HUES48 (cell line): ENCODE measurements at regions not wholly inside any gene's neighbourhood (a gene's known extent, or its start where the extent isn't known, plus 50 kb on each side); places are given as distances from the start of the nearest gene placed in this dataset.
"Not testable (repeated sequence)": the region's sequence is repeated elsewhere in the genome, so short reads cannot be mapped to it uniquely, and the experiment has no call there.

Source experiments
- H3K27ac ChIP-seq: one replicate; pipeline ENCODE4 v1.7.0; 2013; ENCODE audit warnings: low read depth, low read length, inconsistent platforms
- H3K27me3 ChIP-seq: 2 replicates; pipeline ENCODE4 v1.6.1; 2013; ENCODE audit warnings: mild to moderate bottlenecking, low read length; ENCODE audit not compliant: control insufficient read depth, insufficient read depth
- H3K36me3 ChIP-seq: 2 replicates; pipeline ENCODE4 v1.6.1; 2013; ENCODE audit warnings: low read length; ENCODE audit not compliant: control insufficient read depth, insufficient read depth
- H3K4me1 ChIP-seq: 2 replicates; pipeline ENCODE4 v1.6.1; 2013; ENCODE audit warnings: mild to moderate bottlenecking, low read length; ENCODE audit not compliant: control insufficient read depth, insufficient read depth
- H3K4me3 ChIP-seq: 2 replicates; pipeline ENCODE4 v1.5.1; 2013; ENCODE audit warnings: mild to moderate bottlenecking, low read depth, low read length
- H3K9ac ChIP-seq: 2 replicates; pipeline ENCODE4 v1.6.1; 2013; ENCODE audit warnings: mild to moderate bottlenecking, low read depth, low read length, moderate library complexity
- H3K9me3 ChIP-seq: 2 replicates; pipeline ENCODE4 v1.6.1; 2013; ENCODE audit warnings: low read length; ENCODE audit not compliant: control insufficient read depth, insufficient read depth

DNA sequence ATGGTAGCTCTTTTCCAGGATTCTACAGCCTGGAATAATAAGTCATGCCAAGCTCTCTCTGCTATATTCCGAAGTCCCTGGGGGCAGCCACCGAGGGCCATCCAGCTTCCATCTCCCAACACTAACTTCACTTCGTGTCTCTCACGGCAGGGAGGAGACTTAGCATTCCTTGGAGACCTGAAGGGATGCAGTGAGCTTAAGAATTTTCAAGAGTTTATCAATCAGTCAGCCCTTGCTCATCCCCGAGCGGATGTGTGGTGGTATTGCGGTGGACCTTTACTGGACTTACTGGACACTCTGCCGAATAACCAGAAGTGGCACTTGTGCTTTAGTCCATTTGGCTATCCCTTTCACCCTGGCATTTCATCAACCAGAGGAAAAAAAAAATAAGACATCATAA, 294.7 kb upstream of the SGCG start:
- H3K9ac ChIP-seq, H3K27me3 ChIP-seq, H3K36me3 ChIP-seq, H3K27ac ChIP-seq, H3K9me3 ChIP-seq, H3K4me3 ChIP-seq: not testable (repeated sequence)
- peaks cover 37% of the 10 kb centered on the region for H3K4me1 ChIP-seq

DNA sequence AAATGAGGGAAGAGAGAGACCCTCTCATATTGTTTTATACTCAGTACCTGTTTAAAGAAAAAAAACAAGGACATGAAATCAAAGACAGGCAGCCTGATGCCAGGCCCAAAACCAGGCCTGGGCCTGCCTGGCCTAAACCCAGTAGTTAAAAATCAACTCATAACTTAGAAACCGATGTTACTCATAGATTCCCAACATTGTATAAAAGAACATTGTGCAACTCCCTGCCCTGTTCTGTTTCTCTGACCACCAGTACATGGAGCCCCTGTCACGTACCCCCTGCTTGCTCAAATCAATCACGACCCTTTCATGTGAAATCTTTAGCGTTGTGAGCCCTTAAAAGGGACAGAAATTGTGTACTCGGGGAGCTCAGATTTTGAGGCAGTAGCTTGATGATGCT, 291.4 kb upstream of the SGCG start:
- peaks cover 12% of the 10 kb centered on the region for H3K4me1 ChIP-seq
- H3K36me3 ChIP-seq, H3K9ac ChIP-seq: not testable (repeated sequence)

DNA sequence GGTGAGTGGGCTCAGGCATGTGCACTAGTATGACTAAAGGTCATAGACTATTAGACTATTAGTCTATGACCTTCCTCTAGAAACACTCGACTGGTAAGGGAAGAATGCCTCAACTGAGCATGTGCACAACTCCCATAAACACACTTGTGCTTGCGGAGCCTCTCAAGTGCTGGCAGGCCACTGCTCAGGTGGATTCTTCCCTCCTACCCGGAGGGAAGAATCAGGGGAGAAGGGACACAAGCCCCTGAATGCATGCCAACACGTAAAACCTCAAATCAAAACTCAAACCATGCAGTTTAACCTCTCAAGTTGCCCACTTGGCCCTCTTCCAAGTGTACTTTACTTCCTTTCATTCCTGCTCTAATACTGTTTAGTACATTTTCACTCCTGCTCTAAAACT, 287.6 kb upstream of the SGCG start:
- Histone ChIP-seq H3K36me3 (no peaks in the 10 kb centered on the region), H3K9me3 (peaks cover 10% of the 10 kb centered on the region; the same call in 1 of the 2 replicates), H3K4me1 (peaks cover 22% of the 10 kb centered on the region), H3K27ac (no peak overlapping the region), H3K27me3 (no peaks in the 10 kb centered on the region), H3K9ac (no peak overlapping the region), H3K4me3 (no peak overlapping the region)

More for the DNA sequence above, 291.4 kb upstream of the SGCG start:
- H3K27me3 ChIP-seq, H3K4me3 ChIP-seq, H3K27ac ChIP-seq: not testable (repeated sequence)
- peaks cover 10% of the 10 kb centered on the region; the same call in 1 of the 2 replicates for H3K9me3 ChIP-seq

DNA sequence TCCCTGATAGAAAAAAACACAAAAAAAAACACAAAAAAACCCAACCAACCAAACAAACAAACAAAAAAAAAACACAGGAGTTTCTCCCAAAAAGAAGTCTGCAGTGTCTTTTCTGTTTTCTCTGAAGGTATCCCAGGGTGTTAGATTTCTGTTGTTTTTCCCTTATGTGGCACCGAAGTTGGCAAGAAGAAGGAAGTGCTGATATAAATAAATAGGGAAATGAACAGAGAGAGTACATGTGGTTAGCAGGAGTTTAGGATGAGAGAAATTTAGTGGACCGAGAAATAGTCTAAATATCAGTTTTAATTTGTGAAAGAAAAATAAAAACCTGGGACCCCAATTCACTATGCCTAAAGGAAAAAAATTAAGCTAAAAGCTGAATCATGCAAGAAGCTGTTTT, 287.0 kb upstream of the SGCG start:
- Histone ChIP-seq H3K4me3 (no peak overlapping the region), H3K9ac (no peak overlapping the region), H3K27ac (no peak overlapping the region), H3K27me3 (no peaks in the 10 kb centered on the region), H3K9me3 (peaks cover 16% of the 10 kb centered on the region), H3K4me1 (peaks cover 22% of the 10 kb centered on the region), H3K36me3 (no peaks in the 10 kb centered on the region)

DNA sequence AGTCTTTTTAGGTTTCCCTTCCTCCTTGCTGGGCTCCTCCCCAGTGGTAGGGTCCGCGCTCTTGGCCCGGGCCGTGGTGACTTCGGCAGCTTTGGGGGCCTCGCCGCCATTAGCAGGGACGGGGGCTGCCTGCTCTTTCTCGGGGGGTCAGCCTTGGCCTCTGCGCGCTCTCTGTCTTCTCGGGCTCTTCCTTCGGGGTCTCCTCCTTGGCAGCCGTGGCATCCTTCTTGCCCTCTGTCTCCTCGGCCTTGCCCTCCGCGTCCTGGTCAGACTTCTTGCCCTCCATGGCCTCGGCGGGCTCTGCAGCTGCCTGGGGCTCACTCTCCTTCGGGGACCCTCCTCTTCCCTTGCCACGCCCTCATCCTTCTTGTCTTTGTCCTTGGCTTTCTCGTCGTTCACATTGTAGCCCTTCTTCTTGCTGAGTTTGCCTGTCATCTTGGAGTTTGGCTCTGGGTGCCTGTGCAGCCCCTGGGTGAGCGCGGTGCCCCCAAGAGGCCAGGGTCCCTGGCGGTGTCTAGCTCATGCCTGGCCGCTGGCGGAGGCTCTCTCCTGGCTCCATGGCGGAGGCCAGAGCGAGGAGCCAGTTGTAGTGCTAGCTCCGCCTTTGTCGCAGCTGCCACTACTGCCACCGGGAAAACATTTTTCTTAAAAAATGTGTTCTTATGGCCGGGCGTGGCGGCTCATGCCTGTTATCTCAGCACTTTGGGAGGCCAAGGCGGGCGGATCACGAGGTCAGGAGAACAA, 283.0 kb upstream of the SGCG start:
- Histone ChIP-seq H3K4me3 (no peak overlapping the region), H3K27me3 (no peaks in the 10 kb centered on the region), H3K9ac (no peak overlapping the region), H3K27ac (no peak overlapping the region), H3K36me3 (no peaks in the 10 kb centered on the region), H3K4me1 (peaks cover 22% of the 10 kb centered on the region), H3K9me3 (peaks cover 34% of the 10 kb centered on the region)

DNA sequence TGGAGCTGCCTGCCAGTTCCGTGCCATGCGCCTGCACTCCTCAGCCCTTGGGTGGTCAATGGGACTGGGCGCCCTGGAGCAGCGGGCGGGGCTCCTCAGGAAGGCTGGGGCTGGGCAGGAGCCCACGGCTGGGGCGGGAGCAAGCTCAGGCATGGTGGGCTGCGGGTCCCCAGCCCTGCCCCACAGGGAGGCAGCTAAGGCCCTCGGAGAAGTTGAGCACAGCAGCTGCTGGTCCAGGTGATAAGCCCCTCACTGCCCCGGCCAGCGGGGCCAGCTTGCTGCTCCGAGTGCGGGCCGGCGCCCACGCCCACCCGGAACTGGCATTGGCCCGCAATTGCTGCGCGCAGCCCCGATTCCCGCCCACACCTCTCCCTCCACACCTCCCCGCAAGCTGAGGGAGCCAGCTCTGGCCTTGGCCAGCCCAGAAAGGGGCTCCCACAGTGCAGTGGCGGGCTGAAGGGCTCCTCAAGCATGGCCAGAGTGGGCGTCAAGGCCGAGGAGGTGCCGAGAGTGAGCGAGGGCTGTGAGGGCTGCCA, 280.3 kb upstream of the SGCG start:
- not testable (repeated sequence) for H3K36me3 ChIP-seq, H3K27me3 ChIP-seq, H3K27ac ChIP-seq, H3K4me3 ChIP-seq, H3K4me1 ChIP-seq, H3K9ac ChIP-seq
- H3K9me3 ChIP-seq: peaks cover 43% of the 10 kb centered on the region

DNA sequence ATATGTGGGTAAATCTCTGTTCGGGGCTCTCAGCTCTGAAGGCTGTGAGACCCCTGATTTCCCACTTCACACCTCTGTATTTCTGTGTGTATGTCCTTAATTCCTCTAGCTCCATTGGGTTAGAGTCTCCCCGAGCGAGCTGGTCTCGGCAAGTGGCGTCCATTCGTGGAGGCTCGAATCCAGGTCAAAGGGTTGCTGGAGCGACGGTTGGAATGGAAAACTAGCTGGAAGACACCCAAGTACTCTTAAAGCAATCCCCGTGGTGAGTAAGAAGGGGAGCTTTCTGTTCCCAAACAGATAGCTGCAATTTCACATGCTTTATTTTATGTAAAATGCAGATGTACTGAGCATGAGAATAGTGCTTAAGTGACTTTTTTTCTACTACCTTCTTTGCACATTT, 277.5 kb upstream of the SGCG start:
- Histone ChIP-seq H3K4me3 (no peak overlapping the region), H3K27ac (no peak overlapping the region), H3K9me3 (peaks cover 42% of the 10 kb centered on the region), H3K4me1 (no peaks in the 10 kb centered on the region), H3K27me3 (no peaks in the 10 kb centered on the region), H3K9ac (no peak overlapping the region), H3K36me3 (no peaks in the 10 kb centered on the region)

DNA sequence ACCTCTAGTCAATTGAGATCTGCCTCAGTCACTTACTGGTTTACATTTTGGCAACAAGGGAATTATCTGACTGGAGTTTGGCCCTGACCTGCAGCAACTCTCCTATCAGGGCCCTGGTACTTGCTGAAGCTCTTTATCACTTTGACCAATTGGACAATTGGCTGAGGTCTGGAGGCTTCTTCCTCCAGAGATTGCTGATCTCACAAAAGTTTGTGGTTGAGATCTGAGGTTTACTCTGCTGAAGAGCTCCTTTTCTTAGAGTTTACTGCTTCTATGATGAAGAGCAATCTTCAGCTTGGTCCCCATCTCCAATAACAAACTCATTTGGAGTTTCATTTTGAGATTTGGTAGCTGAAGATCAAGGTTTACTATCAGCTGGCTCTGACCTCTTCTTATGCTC, 276.9 kb upstream of the SGCG start:
- peaks cover 38% of the 10 kb centered on the region for H3K9me3 ChIP-seq
- no peaks in the 10 kb centered on the region; the same call in 1 of the 2 replicates for H3K27me3 ChIP-seq
- no peaks in the 10 kb centered on the region; the same call in 1 of the 2 replicates for H3K4me1 ChIP-seq
- H3K9ac ChIP-seq: no peak overlapping the region
- H3K27ac ChIP-seq: no peak overlapping the region
- H3K36me3 ChIP-seq: no peaks in the 10 kb centered on the region
- H3K4me3 ChIP-seq: no peak overlapping the region

DNA sequence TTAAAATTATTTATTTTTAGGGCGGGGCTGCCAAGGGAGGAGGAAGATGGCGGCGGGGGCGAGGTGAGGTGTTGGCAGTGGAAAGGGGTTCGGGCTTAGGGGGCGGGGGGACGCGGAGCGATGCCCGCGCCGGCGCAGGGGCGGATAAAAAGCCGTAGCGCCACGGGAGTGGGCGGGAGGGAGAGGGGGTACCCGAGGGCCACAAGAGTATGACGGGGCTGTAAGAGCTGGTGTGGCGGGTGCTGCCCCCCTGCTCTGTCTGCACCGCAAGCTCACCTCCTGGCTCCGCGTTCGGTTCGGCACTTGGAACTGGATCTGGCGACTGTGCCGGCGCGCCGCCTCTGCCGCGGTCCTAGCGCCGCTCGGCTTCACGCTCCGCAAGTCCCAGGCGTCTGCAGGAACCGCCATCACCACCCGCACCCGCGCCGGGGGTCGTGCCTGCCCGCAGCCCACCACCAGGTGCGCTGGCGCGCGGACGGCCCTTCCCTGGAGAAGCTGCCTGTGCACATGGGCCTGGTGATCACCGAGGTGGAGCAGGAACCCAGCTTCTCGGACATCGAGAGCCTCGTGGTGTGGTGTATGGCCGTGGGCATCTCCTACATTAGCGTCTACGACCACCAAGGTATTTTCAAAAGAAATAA, 265.2 kb upstream of the SGCG start:
- H3K4me3 ChIP-seq: peak overlapping the region; percentile 92
- peak overlapping the region; percentile 28 for H3K27ac ChIP-seq
- H3K36me3 ChIP-seq: no peaks in the 10 kb centered on the region
- H3K27me3 ChIP-seq: no peaks in the 10 kb centered on the region
- peak overlapping the region; percentile 78 for H3K9ac ChIP-seq
- no peaks in the 10 kb centered on the region for H3K9me3 ChIP-seq
- 0 out of 2 replicates have a peak, but pooled peaks cover 4% of the 10 kb centered on the region for H3K4me1 ChIP-seq

DNA sequence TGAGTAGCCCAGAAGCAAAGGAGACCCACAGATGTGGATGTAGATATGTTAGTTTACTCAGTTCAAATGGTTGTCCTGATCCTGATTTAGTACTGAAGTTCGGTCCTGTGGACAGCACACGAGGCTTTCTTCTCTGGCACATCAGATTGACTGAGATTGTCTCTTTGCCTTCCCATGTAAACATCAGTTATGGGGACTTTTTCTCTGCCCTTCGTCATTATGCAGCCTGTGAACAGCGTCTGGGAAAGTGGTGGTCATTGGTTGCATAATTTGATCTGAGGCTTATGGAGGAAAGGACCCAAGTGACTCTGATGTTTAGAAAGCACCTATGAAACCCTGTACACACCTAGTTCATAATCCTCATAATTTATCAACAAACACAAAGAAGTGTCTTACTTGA, 264.5 kb upstream of the SGCG start:
- not testable (repeated sequence) for H3K27ac ChIP-seq, H3K36me3 ChIP-seq, H3K4me1 ChIP-seq, H3K27me3 ChIP-seq, H3K9me3 ChIP-seq
- Histone ChIP-seq H3K9ac (peak overlapping the region; percentile 78), H3K4me3 (peak overlapping the region; percentile 92)
